Esophagus squamous epithelium (tissue), 5 donors: ENCODE measurements at regions not wholly inside any gene's neighbourhood (a gene's known extent, or its start where the extent isn't known, plus 50 kb on each side); places are given as distances from the start of the nearest gene placed in this dataset.

ENCODE experiments used
- DNase-seq: peaks from one replicate; lab custom pipeline; 2025; lab: John Stamatoyannopoulos, UW
- H3K27ac ChIP-seq, 4 donors: fragments of 200-600 bp; sonication (generic); one replicate each; pipeline ENCODE4 v1.5.1; 2016 to 2019; ENCODE audit warnings: mild to moderate bottlenecking in 1 of 4
- H3K27me3 ChIP-seq, 4 donors: fragments of 200-600 bp; sonication (generic); 1 replicate in 3 of 4; 2 replicates in 1 of 4; pipeline versions ENCODE4 v1.5.1 to v1.6.0; 2017 to 2021; ENCODE audit warnings: antibody characterized with exemption in 1 of 4
- H3K36me3 ChIP-seq, 3 donors: fragments of 200-600 bp; sonication (generic); one replicate each; pipeline ENCODE4 v1.5.1; 2016 to 2019
- H3K4me1 ChIP-seq, 3 donors: fragments of 200-600 bp; sonication (generic); one replicate each; pipeline ENCODE4 v1.5.1; 2017 to 2019
- H3K4me3 ChIP-seq, 4 donors: fragments of 200-600 bp; sonication (generic); 1 replicate in 3 of 4; 2 replicates in 1 of 4; pipeline ENCODE4 v1.5.1; 2016 to 2019; ENCODE audit warnings: mild to moderate bottlenecking in 2 of 4, moderate library complexity in 1 of 4
- H3K9me3 ChIP-seq, 3 donors: fragments of 200-600 bp; sonication (generic); one replicate each; pipeline ENCODE4 v1.5.1; 2016 to 2019
- CTCF ChIP-seq, 6 experiments: fragments of 450-650 bp in 4 of 6; fragments of 200-600 bp in 2 of 6; sonication (generic) in 2 of 6; IDR thresholded peaks; one replicate each; pipeline ENCODE4 v1.5.1; 2016 to 2019; ENCODE audit warnings: antibody characterized with exemption in 6 of 6, mild to moderate bottlenecking in 4 of 6, moderate library complexity in 4 of 6
- POLR2A ChIP-seq, 4 donors: fragments of 450-650 bp; IDR thresholded peaks; one replicate each; pipeline ENCODE4 v1.6.1; 2017; ENCODE audit warnings: antibody characterized with exemption in 4 of 4, mild to moderate bottlenecking in 4 of 4, moderate library complexity in 3 of 4
- WGBS, 2 donors: methylation state at CpG; one replicate each; pipeline ENCODE4 v1.1.5; 2018; 5-methylcytosine and 5-hydroxymethylcytosine counted together
- intact Hi-C: fragments of 100-400 bp; cut with DNase I; formaldehyde crosslinking; loops from one replicate; pipeline ENCODE4 v1.15.0; 2022
- donor health status: DM: yes; HTN: yes; CAD: no.

- TF ChIP-seq CTCF (IDR thresholded peaks at IDR 0.05) (no peak), POLR2A (IDR thresholded peaks at IDR 0.05) (no peak)
- Histone ChIP-seq H3K9me3 (no peaks in the 10 kb centered on the region), H3K4me1 (no peaks in the 10 kb centered on the region), H3K27ac (no peak overlapping the region), H3K27me3 (no peaks in the 10 kb centered on the region), H3K4me3 (no peak overlapping the region), H3K36me3 (no peaks in the 10 kb centered on the region)
- DNase-seq = no peak
- 35 to 65% methylated on average over 2 of the region's 2 CpGs for WGBS, 2 donors
- intact Hi-C loops = no loop called here
Measured at GRCh38 chr18:41858761-41859555, 96.1 kb upstream of the PIK3C3 start.

DNA sequence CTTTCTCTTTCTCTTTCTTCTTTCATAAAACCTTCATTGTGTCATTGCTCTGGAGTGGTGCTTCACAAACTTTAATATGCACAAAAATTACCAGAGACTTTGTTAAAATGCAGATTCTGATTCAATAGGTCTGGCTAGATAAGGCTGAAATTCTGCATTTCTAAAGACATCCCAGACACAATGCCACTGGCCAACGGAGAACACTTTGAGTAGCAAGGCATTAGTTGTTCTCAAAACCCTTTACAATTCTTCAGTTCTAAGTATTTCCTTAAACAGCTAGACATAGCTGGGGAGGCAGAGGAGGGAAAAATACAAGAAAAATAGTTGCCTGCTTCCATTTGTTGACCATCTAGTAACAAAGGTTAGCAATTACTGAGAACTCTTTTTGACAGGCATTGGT lies 101.8 kb upstream of the PIK3C3 start:
- Histone ChIP-seq H3K36me3 (no peaks in the 10 kb centered on the region), H3K27me3 (no peaks in the 10 kb centered on the region), H3K9me3 (no peaks in the 10 kb centered on the region), H3K4me1 (no peaks in the 10 kb centered on the region), H3K27ac (no peak overlapping the region), H3K4me3 (no peak overlapping the region)
- intact Hi-C loops = no loop called here
- TF ChIP-seq CTCF (IDR thresholded peaks at IDR 0.05) (no peak), POLR2A (IDR thresholded peaks at IDR 0.05) (no peak)
- 64 to 69% methylated on average over 1 of the region's 1 CpG for WGBS, 2 donors
- DNase-seq = no peak

DNA sequence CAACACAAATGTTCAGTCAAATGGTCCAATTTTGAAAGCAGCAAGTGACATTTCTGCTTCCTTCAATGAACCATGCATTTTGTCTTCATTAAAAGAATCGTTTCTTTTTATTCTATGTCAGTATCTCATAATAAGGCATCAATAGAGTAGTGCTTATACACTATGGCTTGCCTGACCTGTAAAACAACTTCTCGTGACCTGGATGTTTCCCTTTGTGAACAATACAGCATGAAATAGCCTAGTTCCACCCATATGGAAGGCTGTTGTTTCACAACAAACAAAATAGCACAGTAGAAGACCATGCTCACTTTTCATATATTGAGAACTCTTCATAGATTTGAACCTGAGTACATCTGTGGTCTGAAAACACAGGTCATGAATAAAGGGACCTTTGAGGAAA lies 104.3 kb upstream of the PIK3C3 start:
- Histone ChIP-seq H3K4me3 (no peak overlapping the region), H3K9me3 (no peaks in the 10 kb centered on the region), H3K27me3 (no peaks in the 10 kb centered on the region), H3K36me3 (no peaks in the 10 kb centered on the region), H3K4me1 (no peaks in the 10 kb centered on the region), H3K27ac (no peak overlapping the region)
- TF ChIP-seq POLR2A (IDR thresholded peaks at IDR 0.05) (no peak), CTCF (IDR thresholded peaks at IDR 0.05) (no peak)
- WGBS, 2 donors = 33 to 36% methylated on average over 2 of the region's 2 CpGs
- no peak for DNase-seq
- intact Hi-C loops = no loop called here

- Histone ChIP-seq H3K36me3 (no peaks in the 10 kb centered on the region), H3K27ac (no peak overlapping the region), H3K9me3 (no peaks in the 10 kb centered on the region), H3K4me1 (no peaks in the 10 kb centered on the region), H3K27me3 (no peaks in the 10 kb centered on the region), H3K4me3 (no peak overlapping the region)
- no peak for TF ChIP-seq POLR2A (IDR thresholded peaks at IDR 0.05)
- TF ChIP-seq CTCF (IDR thresholded peaks at IDR 0.05) = no peak
- 67 to 82% methylated on average over 3 of the region's 3 CpGs for WGBS, 2 donors
- no peak for DNase-seq
- intact Hi-C loops = no loop called here
Measured at GRCh38 chr18:41849632-41850031, 105.4 kb upstream of the PIK3C3 start.

- TF ChIP-seq POLR2A (IDR thresholded peaks at IDR 0.05) (no peak), CTCF (IDR thresholded peaks at IDR 0.05) (no peak)
- intact Hi-C loops = no loop called here
- no peaks in the 10 kb centered on the region for H3K9me3 ChIP-seq
- no peaks in the 10 kb centered on the region for H3K4me1 ChIP-seq
- no peaks in the 10 kb centered on the region for H3K27me3 ChIP-seq
- no peak overlapping the region for H3K27ac ChIP-seq
- WGBS, 2 donors = 31 to 50% methylated on average over 4 of the region's 4 CpGs
- H3K36me3 ChIP-seq = no peaks in the 10 kb centered on the region
- DNase-seq = no peak
- H3K4me3 ChIP-seq = no peak overlapping the region
Measured at GRCh38 chr18:41845563-41845962, 109.5 kb upstream of the PIK3C3 start.
